DOHH2 (cell line): ENCODE measurements at regions not wholly inside any gene's neighbourhood (a gene's known extent, or its start where the extent isn't known, plus 50 kb on each side); places are given as distances from the start of the nearest gene placed in this dataset.

ENCODE experiments used
- H3F3A ChIP-seq: fragments of 200-600 bp; sonication (generic), shearing (Covaris generic); 2 replicates; pipeline ENCODE4 v1.6.0; 2016; ENCODE audit warnings: antibody characterized with exemption, mild to moderate bottlenecking; ENCODE audit not compliant: control insufficient read depth, insufficient read depth
- H3K27ac ChIP-seq: fragments of 200-600 bp; sonication (generic); 2 replicates; pipeline ENCODE4 v1.5.1; 2014; ENCODE audit warnings: low read depth, mild to moderate bottlenecking, low read length, moderate library complexity
- H3K27me3 ChIP-seq: fragments of 200-600 bp; sonication (generic); 2 replicates; pipeline ENCODE4 v1.6.1; 2014; ENCODE audit warnings: mild to moderate bottlenecking, low read length, mixed read lengths; ENCODE audit not compliant: control insufficient read depth
- H3K36me3 ChIP-seq: fragments of 200-600 bp; sonication (generic); 2 replicates; pipeline ENCODE4 v1.6.1; 2014; ENCODE audit warnings: mild to moderate bottlenecking, low read length, moderate library complexity, mixed read lengths; ENCODE audit not compliant: control insufficient read depth
- H3K4me1 ChIP-seq: fragments of 200-600 bp; sonication (generic); 2 replicates; pipeline ENCODE4 v1.6.1; 2014; ENCODE audit warnings: mild to moderate bottlenecking, low read length, mixed read lengths; ENCODE audit not compliant: control insufficient read depth
- H3K4me2 ChIP-seq: fragments of 200-600 bp; sonication (generic); 2 replicates; pipeline ENCODE4 v1.6.0; 2014; ENCODE audit warnings: mild to moderate bottlenecking, low read length, moderate library complexity
- H3K4me3 ChIP-seq: fragments of 200-600 bp; sonication (generic); 2 replicates; pipeline ENCODE4 v1.5.1; 2014; ENCODE audit warnings: mild to moderate bottlenecking, low read length, mixed read lengths
- H3K79me2 ChIP-seq: fragments of 200-600 bp; sonication (generic); 2 replicates; pipeline ENCODE4 v1.6.1; 2014; ENCODE audit warnings: mild to moderate bottlenecking, low read length, mixed read lengths; ENCODE audit not compliant: control insufficient read depth
- H3K9me2 ChIP-seq: fragments of 200-600 bp; sonication (generic); replicated peaks from 2 replicates; pipeline ENCODE4 v1.6.1; 2014; ENCODE audit warnings: mild to moderate bottlenecking, low read length, mixed read lengths; ENCODE audit not compliant: control insufficient read depth
- H3K9me3 ChIP-seq: fragments of 200-600 bp; sonication (generic); 2 replicates; pipeline ENCODE4 v1.6.1; 2014; ENCODE audit warnings: antibody characterized with exemption, low read length, mixed read lengths; ENCODE audit not compliant: control insufficient read depth, insufficient read depth
- H4K20me1 ChIP-seq: fragments of 200-600 bp; sonication (generic); 2 replicates; pipeline ENCODE4 v1.6.0; 2014; ENCODE audit warnings: low read depth, mild to moderate bottlenecking, antibody characterized with exemption, low read length, moderate library complexity; ENCODE audit not compliant: control insufficient read depth, insufficient read depth
- EZH2phosphoT487 ChIP-seq: fragments of 200-600 bp; sonication (generic); IDR thresholded peaks from 2 replicates; pipeline ENCODE4 v1.6.1; 2017; ENCODE audit warnings: borderline replicate concordance, mild to moderate bottlenecking, antibody characterized with exemption, low read length, moderate library complexity, mixed read lengths
- TF ChIP-seq, protein P1 (sequence below): fragments of 200-600 bp; sonication (generic); IDR thresholded peaks from one replicate; pipeline ENCODE4 v1.5.1; 2014; ENCODE audit warnings: antibody characterized with exemption, mild to moderate bottlenecking, low read depth, low read length; ENCODE audit not compliant: poor library complexity, severe bottlenecking

DNA sequence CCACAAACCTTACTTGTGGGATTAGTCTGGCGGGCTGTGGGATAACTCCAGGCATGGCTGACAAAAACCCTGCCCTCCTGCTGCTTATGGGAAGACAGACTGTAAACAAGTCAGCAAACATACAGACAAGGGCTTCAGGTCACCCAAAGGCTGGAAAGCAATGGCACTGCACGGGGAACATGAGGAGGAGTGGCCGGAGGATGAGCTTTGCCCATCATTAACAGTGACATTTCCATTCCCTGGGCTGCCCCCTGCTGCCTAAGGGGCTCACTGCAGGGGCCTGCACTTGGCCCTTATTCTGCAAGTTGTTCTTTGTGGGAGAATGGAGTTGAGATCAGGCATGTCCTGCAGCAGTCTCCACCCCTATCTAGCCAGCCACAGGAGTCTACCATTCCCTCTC lies 91.3 kb downstream of the UQCRFS1 start:
- H3K9me2 ChIP-seq = no peaks in the 10 kb centered on the region
- no peak overlapping the region for H3K4me2 ChIP-seq
- H3K79me2 ChIP-seq = no peaks in the 10 kb centered on the region
- H3K4me1 ChIP-seq = no peaks in the 10 kb centered on the region
- TF ChIP-seq EZH2phosphoT487 = no peak
- TF ChIP-seq, protein P1, sequence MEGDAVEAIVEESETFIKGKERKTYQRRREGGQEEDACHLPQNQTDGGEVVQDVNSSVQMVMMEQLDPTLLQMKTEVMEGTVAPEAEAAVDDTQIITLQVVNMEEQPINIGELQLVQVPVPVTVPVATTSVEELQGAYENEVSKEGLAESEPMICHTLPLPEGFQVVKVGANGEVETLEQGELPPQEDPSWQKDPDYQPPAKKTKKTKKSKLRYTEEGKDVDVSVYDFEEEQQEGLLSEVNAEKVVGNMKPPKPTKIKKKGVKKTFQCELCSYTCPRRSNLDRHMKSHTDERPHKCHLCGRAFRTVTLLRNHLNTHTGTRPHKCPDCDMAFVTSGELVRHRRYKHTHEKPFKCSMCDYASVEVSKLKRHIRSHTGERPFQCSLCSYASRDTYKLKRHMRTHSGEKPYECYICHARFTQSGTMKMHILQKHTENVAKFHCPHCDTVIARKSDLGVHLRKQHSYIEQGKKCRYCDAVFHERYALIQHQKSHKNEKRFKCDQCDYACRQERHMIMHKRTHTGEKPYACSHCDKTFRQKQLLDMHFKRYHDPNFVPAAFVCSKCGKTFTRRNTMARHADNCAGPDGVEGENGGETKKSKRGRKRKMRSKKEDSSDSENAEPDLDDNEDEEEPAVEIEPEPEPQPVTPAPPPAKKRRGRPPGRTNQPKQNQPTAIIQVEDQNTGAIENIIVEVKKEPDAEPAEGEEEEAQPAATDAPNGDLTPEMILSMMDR = peak; percentile 52
- H3F3A ChIP-seq = no peaks in the 10 kb centered on the region
- H4K20me1 ChIP-seq = no peaks in the 10 kb centered on the region
- no peak overlapping the region for H3K4me3 ChIP-seq
- no peak overlapping the region for H3K27ac ChIP-seq
- no peaks in the 10 kb centered on the region for H3K27me3 ChIP-seq
- no peaks in the 10 kb centered on the region for H3K36me3 ChIP-seq
- no peaks in the 10 kb centered on the region for H3K9me3 ChIP-seq

- Histone ChIP-seq H3K27ac (no peak overlapping the region), H4K20me1 (no peaks in the 10 kb centered on the region), H3F3A (no peaks in the 10 kb centered on the region), H3K36me3 (no peaks in the 10 kb centered on the region), H3K9me3 (no peaks in the 10 kb centered on the region), H3K27me3 (no peaks in the 10 kb centered on the region), H3K9me2 (no peaks in the 10 kb centered on the region), H3K79me2 (no peaks in the 10 kb centered on the region), H3K4me2 (no peak overlapping the region), H3K4me1 (no peaks in the 10 kb centered on the region), H3K4me3 (no peak overlapping the region)
- TF ChIP-seq EZH2phosphoT487 = no peak
- TF ChIP-seq, protein P1 = no peak
Observed at GRCh38 chr19:29120466-29120865, 92.5 kb downstream of the UQCRFS1 start.

- no peak for TF ChIP-seq EZH2phosphoT487
- TF ChIP-seq, protein P1 = peak; percentile 12
- Histone ChIP-seq H3K79me2 (no peaks in the 10 kb centered on the region), H4K20me1 (no peaks in the 10 kb centered on the region), H3K4me3 (no peak overlapping the region), H3K27ac (no peak overlapping the region), H3K27me3 (no peaks in the 10 kb centered on the region), H3K4me1 (no peaks in the 10 kb centered on the region), H3K36me3 (no peaks in the 10 kb centered on the region), H3K4me2 (no peak overlapping the region), H3K9me3 (no peaks in the 10 kb centered on the region), H3K9me2 (no peaks in the 10 kb centered on the region), H3F3A (no peaks in the 10 kb centered on the region)
Observed at GRCh38 chr19:29119590-29119989, 93.4 kb downstream of the UQCRFS1 start.

- Histone ChIP-seq H3K4me2 (no peak overlapping the region), H3F3A (no peaks in the 10 kb centered on the region), H3K79me2 (no peaks in the 10 kb centered on the region), H3K9me2 (no peaks in the 10 kb centered on the region), H4K20me1 (no peaks in the 10 kb centered on the region), H3K36me3 (no peaks in the 10 kb centered on the region), H3K4me1 (no peaks in the 10 kb centered on the region), H3K9me3 (no peaks in the 10 kb centered on the region), H3K27ac (no peak overlapping the region), H3K27me3 (no peaks in the 10 kb centered on the region), H3K4me3 (no peak overlapping the region)
- no peak for TF ChIP-seq EZH2phosphoT487
- TF ChIP-seq, protein P1 = no peak
Observed at GRCh38 chr19:29118389-29118788, 94.6 kb downstream of the UQCRFS1 start.
